ENCODE measurements at regions not wholly inside any gene's neighbourhood (a gene's known extent, or its start where the extent isn't known, plus 50 kb on each side); places are given as distances from the start of the nearest gene placed in this dataset.

DNA sequence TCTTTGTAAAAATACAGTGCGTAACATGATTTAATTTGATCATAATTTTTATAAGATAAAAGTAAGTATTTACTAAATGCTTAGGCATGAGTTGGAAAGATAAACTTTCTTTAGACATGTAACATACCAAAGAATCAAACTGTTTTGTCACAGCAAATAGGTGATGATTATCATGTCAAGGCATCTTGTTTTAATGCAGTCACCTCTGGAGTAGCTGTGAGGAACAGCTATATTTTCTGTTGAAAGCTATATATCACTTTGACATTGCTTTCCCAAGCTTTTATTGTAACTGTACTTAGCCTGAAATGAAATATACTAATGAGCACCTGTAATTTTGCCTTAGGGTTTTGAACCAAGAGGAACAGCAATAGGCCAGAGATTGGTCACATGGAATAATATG, 151.9 kb downstream of the TLR5 start:
- TF ChIP-seq EZH2 (IDR thresholded peaks at IDR 0.05; ENCODE audit: insufficient read depth, poor library complexity, severe bottlenecking) (no peak), EZH2phosphoT487 (IDR thresholded peaks at IDR 0.05; ENCODE audit: insufficient read depth, low read depth) (no peak)
